CD14-positive monocyte (primary cell): ENCODE measurements at regions not wholly inside any gene's neighbourhood (a gene's known extent, or its start where the extent isn't known, plus 50 kb on each side); places are given as distances from the start of the nearest gene placed in this dataset.
A peak's percentile ranks its signal among the peaks of the same experiment; 100 is the strongest.

Experiments
- DNase-seq, 3 donors: peaks; one replicate each; pipeline ENCODE4 v3.0.0-alpha.2; 2011 to 2022
- H2AFZ ChIP-seq: 2 replicates; pipeline ENCODE4 v1.6.0; 2012; ENCODE audit warnings: mild to moderate bottlenecking, low read depth, low read length, inconsistent platforms; ENCODE audit not compliant: insufficient read depth, poor library complexity, severe bottlenecking
- H3K27ac ChIP-seq, 2 donors: 1 replicate in 1 of 2; 2 replicates in 1 of 2; pipeline ENCODE4 v1.5.1; 2012 to 2013; ENCODE audit warnings: low read length in 2 of 2, control low read depth in 1 of 2, inconsistent platforms in 1 of 2, low read depth in 1 of 2, mild to moderate bottlenecking in 1 of 2
- H3K27me3 ChIP-seq, 2 donors: one replicate each; pipeline versions ENCODE4 v1.6.0 to v1.6.1; 2011 to 2013; ENCODE audit warnings: low read length in 2 of 2; ENCODE audit not compliant: control insufficient read depth in 2 of 2, insufficient read depth in 2 of 2
- H3K36me3 ChIP-seq, 2 donors: replicated peaks in 1 of 2; 1 replicate in 1 of 2; 2 replicates in 1 of 2; pipeline versions ENCODE4 v1.5.1 to v1.6.1; 2012 to 2013; ENCODE audit warnings: low read length in 2 of 2, control low read depth in 1 of 2, inconsistent platforms in 1 of 2, mild to moderate bottlenecking in 1 of 2; ENCODE audit not compliant: insufficient read depth in 2 of 2, control insufficient read depth in 1 of 2
- H3K4me1 ChIP-seq, 2 donors: 1 replicate in 1 of 2; 2 replicates in 1 of 2; pipeline versions ENCODE4 v1.5.1 to v1.6.1; 2012 to 2013; ENCODE audit warnings: low read length in 2 of 2, control low read depth in 1 of 2, inconsistent platforms in 1 of 2, mild to moderate bottlenecking in 1 of 2, moderate library complexity in 1 of 2; ENCODE audit not compliant: insufficient read depth in 2 of 2, control insufficient read depth in 1 of 2
- H3K4me2 ChIP-seq: replicated peaks from 2 replicates; pipeline ENCODE3; 2012; ENCODE audit warnings: low read length, moderate library complexity, mild to moderate bottlenecking; ENCODE audit not compliant: poor library complexity, severe bottlenecking; ENCODE audit errors: extremely low read depth
- H3K4me3 ChIP-seq, 3 experiments: fragments of 200-600 bp in 1 of 3; sonication (generic) in 1 of 3; replicated peaks in 1 of 3; 1 replicate in 2 of 3; 2 replicates in 1 of 3; pipeline ENCODE4 v1.5.1; 2011 to 2013; ENCODE audit warnings: low read length in 3 of 3, mild to moderate bottlenecking in 3 of 3, control low read depth in 2 of 3, low read depth in 2 of 3, inconsistent platforms in 1 of 3, moderate library complexity in 1 of 3
- H3K79me2 ChIP-seq: 2 replicates; pipeline ENCODE4 v1.6.0; 2012; ENCODE audit warnings: mild to moderate bottlenecking, control low read depth, inconsistent platforms, low read length, moderate library complexity; ENCODE audit not compliant: insufficient read depth
- H3K9ac ChIP-seq: 2 replicates; pipeline ENCODE4 v1.6.0; 2017; ENCODE audit warnings: low read length, mild to moderate bottlenecking; ENCODE audit not compliant: insufficient read depth, poor library complexity, severe bottlenecking
- H3K9me3 ChIP-seq, 2 donors: replicated peaks in 1 of 2; 1 replicate in 1 of 2; 2 replicates in 1 of 2; pipeline versions ENCODE4 v1.5.1 to v1.6.1; 2012 to 2013; ENCODE audit warnings: low read length in 2 of 2, control low read depth in 1 of 2; ENCODE audit not compliant: control insufficient read depth in 1 of 2, insufficient read depth in 1 of 2
- H4K20me1 ChIP-seq: 2 replicates; pipeline ENCODE4 v1.6.0; 2012; ENCODE audit warnings: mild to moderate bottlenecking, low read length, control low read depth, moderate library complexity; ENCODE audit not compliant: insufficient read depth
- H3K27ac Mint-ChIP-seq, 7 donors: one replicate each; pipeline ENCODE4 v1.8.0; 2020; ENCODE audit warnings: mild to moderate bottlenecking in 7 of 7, mixed read lengths in 7 of 7, moderate library complexity in 6 of 7, inconsistent platforms in 2 of 7
- H3K27me3 Mint-ChIP-seq, 3 donors: one replicate each; pipeline ENCODE4 v1.8.0; 2021 to 2022; ENCODE audit warnings: low read depth in 3 of 3, mild to moderate bottlenecking in 3 of 3, mixed read lengths in 3 of 3, moderate library complexity in 3 of 3, inconsistent platforms in 1 of 3
- H3K36me3 Mint-ChIP-seq, 2 donors: one replicate each; pipeline ENCODE4 v1.8.0; 2020; ENCODE audit warnings: mixed read lengths in 2 of 2, inconsistent platforms in 1 of 2, mild to moderate bottlenecking in 1 of 2
- H3K4me1 Mint-ChIP-seq: one replicate; pipeline ENCODE4 v1.8.0; 2020; ENCODE audit warnings: mild to moderate bottlenecking, mixed read lengths
- H3K4me3 Mint-ChIP-seq, 2 donors: one replicate each; pipeline ENCODE4 v1.8.0; 2020; ENCODE audit warnings: mild to moderate bottlenecking in 2 of 2, mixed read lengths in 2 of 2, moderate library complexity in 1 of 2
- H3K9me3 Mint-ChIP-seq, 7 donors: one replicate each; pipeline ENCODE4 v1.8.0; 2020 to 2022; ENCODE audit warnings: mixed read lengths in 7 of 7, mild to moderate bottlenecking in 6 of 7, moderate library complexity in 6 of 7, inconsistent platforms in 2 of 7
- WGBS: methylation state at CpG from one replicate; pipeline ENCODE4 v1.1.5; 2013; ENCODE audit warnings: missing lambda C conversion rate; ENCODE audit not compliant: insufficient coverage; 5-methylcytosine and 5-hydroxymethylcytosine counted together
- intact Hi-C, 2 donors: fragments of 100-400 bp; cut with micrococcal nuclease; formaldehyde crosslinking; loops; one replicate each; pipeline versions ENCODE4 v1.15.0 to v1.15.1; 2023
- TF ChIP-seq, protein P1 (sequence below): fragments of 200-600 bp; IDR thresholded peaks from one replicate; pipeline ENCODE4 v1.8.0; 2022; ENCODE audit warnings: antibody characterized with exemption, mild to moderate bottlenecking

DNA sequence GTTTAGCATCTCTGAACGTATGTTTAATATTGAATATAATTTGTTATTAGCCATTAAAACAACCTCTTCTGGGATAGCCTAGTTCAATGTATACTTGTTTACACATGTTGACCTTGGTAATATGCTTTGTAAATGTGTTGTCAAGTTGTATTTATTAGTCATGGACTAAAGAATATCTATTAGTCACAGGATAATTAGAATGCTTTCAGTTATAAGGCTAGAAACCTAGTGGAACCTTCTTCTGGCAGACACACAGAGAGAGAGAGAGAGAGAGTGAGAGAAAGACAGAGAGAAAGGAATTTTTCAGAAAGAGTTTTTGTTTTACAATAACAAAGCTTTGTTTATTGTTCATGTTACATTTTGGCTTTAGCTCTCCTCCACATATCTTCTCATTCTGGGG, 181.1 kb upstream of the APP start:
- H3K9me3 ChIP-seq: no peaks in the 10 kb centered on the region
- no peak overlapping the region for H3K4me2 ChIP-seq
- TF ChIP-seq, protein P1, sequence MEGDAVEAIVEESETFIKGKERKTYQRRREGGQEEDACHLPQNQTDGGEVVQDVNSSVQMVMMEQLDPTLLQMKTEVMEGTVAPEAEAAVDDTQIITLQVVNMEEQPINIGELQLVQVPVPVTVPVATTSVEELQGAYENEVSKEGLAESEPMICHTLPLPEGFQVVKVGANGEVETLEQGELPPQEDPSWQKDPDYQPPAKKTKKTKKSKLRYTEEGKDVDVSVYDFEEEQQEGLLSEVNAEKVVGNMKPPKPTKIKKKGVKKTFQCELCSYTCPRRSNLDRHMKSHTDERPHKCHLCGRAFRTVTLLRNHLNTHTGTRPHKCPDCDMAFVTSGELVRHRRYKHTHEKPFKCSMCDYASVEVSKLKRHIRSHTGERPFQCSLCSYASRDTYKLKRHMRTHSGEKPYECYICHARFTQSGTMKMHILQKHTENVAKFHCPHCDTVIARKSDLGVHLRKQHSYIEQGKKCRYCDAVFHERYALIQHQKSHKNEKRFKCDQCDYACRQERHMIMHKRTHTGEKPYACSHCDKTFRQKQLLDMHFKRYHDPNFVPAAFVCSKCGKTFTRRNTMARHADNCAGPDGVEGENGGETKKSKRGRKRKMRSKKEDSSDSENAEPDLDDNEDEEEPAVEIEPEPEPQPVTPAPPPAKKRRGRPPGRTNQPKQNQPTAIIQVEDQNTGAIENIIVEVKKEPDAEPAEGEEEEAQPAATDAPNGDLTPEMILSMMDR: no peak
- Mint-ChIP-seq H3K4me1 (no peaks in the 10 kb centered on the region), H3K9me3 (peaks cover 4 to 13% (median 7%) of the 10 kb centered on the region in 7 donors), H3K27me3 (peaks cover 0 to 2% (median 0%) of the 10 kb centered on the region in 3 donors), H3K27ac (no peak overlapping the region), H3K36me3 (no peaks in the 10 kb centered on the region), H3K4me3 (no peak overlapping the region)
- DNase-seq: no peak
- no peak overlapping the region for H2AFZ ChIP-seq
- intact Hi-C loops: no loop called here
- H3K79me2 ChIP-seq: no peaks in the 10 kb centered on the region
- H3K4me1 ChIP-seq: no peaks in the 10 kb centered on the region
- H3K4me3 ChIP-seq: no peak overlapping the region
- no peak overlapping the region for H3K27ac ChIP-seq
- no CpG with 5 or more reads among the region's 1 CpG for WGBS
- no peaks in the 10 kb centered on the region for H3K27me3 ChIP-seq
- H3K9ac ChIP-seq: no peak overlapping the region
- no peaks in the 10 kb centered on the region for H3K36me3 ChIP-seq
- H4K20me1 ChIP-seq: no peaks in the 10 kb centered on the region

DNA sequence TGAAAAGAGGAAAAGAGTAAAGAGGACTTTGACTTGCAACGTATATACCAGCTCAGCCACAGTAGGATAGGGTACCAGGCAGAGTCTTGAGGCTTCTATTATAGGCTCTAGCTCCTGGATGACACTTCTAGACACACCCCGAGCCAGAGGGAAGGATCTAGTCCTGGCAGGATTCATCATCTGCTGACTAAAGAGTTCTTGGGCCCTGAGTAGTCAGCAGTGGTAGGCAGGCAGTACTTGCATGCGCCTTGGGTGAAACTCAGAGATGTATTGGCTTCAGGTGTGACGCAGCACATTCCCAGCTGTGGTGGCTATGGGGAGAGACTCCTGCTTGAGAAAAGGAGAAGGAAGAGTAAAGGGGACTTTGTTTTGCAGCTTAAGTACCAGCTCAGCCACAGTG, 162.3 kb upstream of the APP start:
- intact Hi-C loops: no loop called here
- Histone ChIP-seq H3K79me2 (no peaks in the 10 kb centered on the region), H3K9ac (no peak overlapping the region), H3K27ac (no peak overlapping the region), H3K36me3 (no peaks in the 10 kb centered on the region), H3K9me3 (no peaks in the 10 kb centered on the region), H3K4me3 (no peak overlapping the region), H2AFZ (no peak overlapping the region), H3K4me2 (no peak overlapping the region), H4K20me1 (no peaks in the 10 kb centered on the region), H3K27me3 (no peaks in the 10 kb centered on the region), H3K4me1 (no peaks in the 10 kb centered on the region)
- Mint-ChIP-seq H3K27ac (peak overlapping the region in 1 of 7 donors; percentile 63), H3K36me3 (no peaks in the 10 kb centered on the region), H3K27me3 (peaks cover 0 to 2% (median 0%) of the 10 kb centered on the region in 3 donors), H3K4me3 (no peak overlapping the region), H3K9me3 (peaks cover 0 to 21% (median 5%) of the 10 kb centered on the region in 7 donors), H3K4me1 (no peaks in the 10 kb centered on the region)
- WGBS: 98% methylated on average over 3 of the region's 4 CpGs
- TF ChIP-seq, protein P1: no peak
- DNase-seq: no peak
